ENCODE measurements at regions not wholly inside any gene's neighbourhood (a gene's known extent, or its start where the extent isn't known, plus 50 kb on each side); places are given as distances from the start of the nearest gene placed in this dataset.

- CTCF ChIA-PET, result interaction anchor here (1.6 to 1.7 kb wide), 2 partner anchors 873 to 893 kb away, joined by 4 to 6 read pairs; no protein-coding TSS in a partner anchor
- Histone ChIP-seq H3K4me2 (no peak overlapping the region), H3K4me3 (no peak overlapping the region), H3K9me3 (no peaks in the 10 kb centered on the region), H3K4me1 (no peaks in the 10 kb centered on the region), H3K27ac (no peak overlapping the region)
- FAIRE-seq, result no peak
- 43% methylated on average over 4 of the region's 4 CpGs for WGBS (ENCODE audit: missing lambda C conversion rate)
- DNase-seq (ENCODE audit: low read depth in 1 of 2, low spot score in 1 of 2), result no peak
- ATAC-seq, result no peak
- no peak for TF ChIP-seq HOXB5 (CRISPR knock-in tag; IDR thresholded peaks at IDR 0.05)
- no peak for TF ChIP-seq KDM5A (IDR thresholded peaks at IDR 0.05)
- no peak for TF ChIP-seq RCOR1 (IDR thresholded peaks at IDR 0.05; ENCODE audit: low read depth, low read length)
- TF ChIP-seq NFE2L2 (conservative IDR thresholded peaks at IDR 0.05; ENCODE audit: low read length), result no peak
- no peak for TF ChIP-seq SMC3 (IDR thresholded peaks at IDR 0.05)
- no peak for TF ChIP-seq MAFK (IDR thresholded peaks at IDR 0.05; ENCODE audit: partially characterized antibody)
- TF ChIP-seq JUN (IDR thresholded peaks at IDR 0.05), result no peak
- POLR2A ChIA-PET, result no interaction called here
Observed at GRCh38 chr5:87787086-87787485, 374.4 kb upstream of the CCNH start.

GRCh38 chr5:87786471-87786870 is 373.7 kb upstream of the CCNH start:
- FAIRE-seq (no peak), ATAC-seq (no peak), DNase-seq (ENCODE audit: low read depth in 1 of 2, low spot score in 1 of 2) (no peak)
- Histone ChIP-seq H3K9me3 (no peaks in the 10 kb centered on the region), H3K27ac (no peak overlapping the region), H3K4me1 (no peaks in the 10 kb centered on the region), H3K4me2 (no peak overlapping the region), H3K4me3 (no peak overlapping the region)
- 0% methylated on average over 1 of the region's 1 CpG for WGBS (ENCODE audit: missing lambda C conversion rate)
- ChIA-PET POLR2A (no interaction called here), CTCF (interaction anchor here (1.6 to 1.7 kb wide), 2 partner anchors 874 to 894 kb away, joined by 4 to 6 read pairs; no protein-coding TSS in a partner anchor)
- TF ChIP-seq MYC (IDR thresholded peaks at IDR 0.05; ENCODE audit: borderline replicate concordance, low read length), result no peak
- no peak for TF ChIP-seq PHF8 (IDR thresholded peaks at IDR 0.05; ENCODE audit: borderline replicate concordance, low read depth)
- TF ChIP-seq JUNB (IDR thresholded peaks at IDR 0.05), result no peak
- no peak for TF ChIP-seq SMC3 (IDR thresholded peaks at IDR 0.05)
- TF ChIP-seq HMGXB4 (CRISPR knock-in tag; IDR thresholded peaks at IDR 0.05; ENCODE audit: borderline replicate concordance), result no peak
- no peak for TF ChIP-seq EP300 (IDR thresholded peaks at IDR 0.05)
- no peak for TF ChIP-seq FOSB (CRISPR knock-in tag; IDR thresholded peaks at IDR 0.05)
- TF ChIP-seq POLR2AphosphoS2 (conservative IDR thresholded peaks at IDR 0.05; ENCODE audit: low read length), result no peak
- no peak for TF ChIP-seq RAD21 (conservative IDR thresholded peaks at IDR 0.05 in 1 of 2, IDR thresholded peaks at IDR 0.05 in 1 of 2)
- no peak for TF ChIP-seq NR3C1 (IDR thresholded peaks at IDR 0.05)
- TF ChIP-seq POLR2A (IDR thresholded peaks at IDR 0.05; ENCODE audit: low read length), result no peak

- no peak for DNase-seq (ENCODE audit: low read depth in 1 of 2, low spot score in 1 of 2)
- no peak overlapping the region for H3K4me2 ChIP-seq
- CTCF ChIA-PET, result interaction anchor here (1.6 to 1.7 kb wide), 2 partner anchors 875 to 894 kb away, joined by 4 to 6 read pairs; no protein-coding TSS in a partner anchor
- ATAC-seq, result no peak
- no peak for TF ChIP-seq USF2 (IDR thresholded peaks at IDR 0.05)
- TF ChIP-seq HES2 (IDR thresholded peaks at IDR 0.05), result no peak
- no peaks in the 10 kb centered on the region for H3K4me1 ChIP-seq
- POLR2A ChIA-PET, result no interaction called here
- no peak overlapping the region for H3K4me3 ChIP-seq
- FAIRE-seq, result no peak
- H3K9me3 ChIP-seq, result no peaks in the 10 kb centered on the region
- no peak overlapping the region for H3K27ac ChIP-seq
- WGBS (ENCODE audit: missing lambda C conversion rate), result 11% methylated on average over 4 of the region's 4 CpGs
Observed at GRCh38 chr5:87785554-87786335, 373.0 kb upstream of the CCNH start.
